OCI-LY3 (cell line): ENCODE measurements at regions not wholly inside any gene's neighbourhood (a gene's known extent, or its start where the extent isn't known, plus 50 kb on each side); places are given as distances from the start of the nearest gene placed in this dataset.

Experiments
- EZH2phosphoT487 ChIP-seq: fragments of 200-600 bp; shearing (Covaris generic); IDR thresholded peaks from 2 replicates; pipeline ENCODE4 v1.6.1; 2018; ENCODE audit warnings: antibody characterized with exemption, mixed run types, low read depth
- TF ChIP-seq, protein P1 (sequence below): fragments of 200-600, 300-600 bp; sonication (generic); IDR thresholded peaks from 2 replicates; pipeline ENCODE4 v1.5.1; 2014; ENCODE audit warnings: antibody characterized with exemption, low read length, low read depth

- TF ChIP-seq, protein P1, sequence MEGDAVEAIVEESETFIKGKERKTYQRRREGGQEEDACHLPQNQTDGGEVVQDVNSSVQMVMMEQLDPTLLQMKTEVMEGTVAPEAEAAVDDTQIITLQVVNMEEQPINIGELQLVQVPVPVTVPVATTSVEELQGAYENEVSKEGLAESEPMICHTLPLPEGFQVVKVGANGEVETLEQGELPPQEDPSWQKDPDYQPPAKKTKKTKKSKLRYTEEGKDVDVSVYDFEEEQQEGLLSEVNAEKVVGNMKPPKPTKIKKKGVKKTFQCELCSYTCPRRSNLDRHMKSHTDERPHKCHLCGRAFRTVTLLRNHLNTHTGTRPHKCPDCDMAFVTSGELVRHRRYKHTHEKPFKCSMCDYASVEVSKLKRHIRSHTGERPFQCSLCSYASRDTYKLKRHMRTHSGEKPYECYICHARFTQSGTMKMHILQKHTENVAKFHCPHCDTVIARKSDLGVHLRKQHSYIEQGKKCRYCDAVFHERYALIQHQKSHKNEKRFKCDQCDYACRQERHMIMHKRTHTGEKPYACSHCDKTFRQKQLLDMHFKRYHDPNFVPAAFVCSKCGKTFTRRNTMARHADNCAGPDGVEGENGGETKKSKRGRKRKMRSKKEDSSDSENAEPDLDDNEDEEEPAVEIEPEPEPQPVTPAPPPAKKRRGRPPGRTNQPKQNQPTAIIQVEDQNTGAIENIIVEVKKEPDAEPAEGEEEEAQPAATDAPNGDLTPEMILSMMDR = no peak
- TF ChIP-seq EZH2phosphoT487 = no peak
Measured at GRCh38 chr2:67945940-67946339, 116.9 kb downstream of the C1D start.
